ENCODE measurements at regions not wholly inside any gene's neighbourhood (a gene's known extent, or its start where the extent isn't known, plus 50 kb on each side); places are given as distances from the start of the nearest gene placed in this dataset.
"Not testable (repeated sequence)": the region's sequence is repeated elsewhere in the genome, so short reads cannot be mapped to it uniquely, and the experiment has no call there.

GRCh38 chr13:80727321-80727975 lies 386.5 kb upstream of the SPRY2 start:
- DNase-seq, result no peak

GRCh38 chr13:80726868-80727267 lies 385.9 kb upstream of the SPRY2 start:
- DNase-seq, result no peak

GRCh38 chr13:80721689-80722088 lies 380.8 kb upstream of the SPRY2 start:
- no peak for DNase-seq

GRCh38 chr13:80718970-80719369 lies 378.0 kb upstream of the SPRY2 start:
- DNase-seq, result no peak

- DNase-seq, result no peak
Measured at GRCh38 chr13:80717776-80718175, 376.9 kb upstream of the SPRY2 start.

- DNase-seq, result no peak
Measured at GRCh38 chr13:80716610-80717081, 375.7 kb upstream of the SPRY2 start.

GRCh38 chr13:80712026-80712425 lies 371.1 kb upstream of the SPRY2 start:
- no peak for DNase-seq

- DNase-seq, result no peak
Measured at GRCh38 chr13:80708791-80709190, 367.9 kb upstream of the SPRY2 start.

GRCh38 chr13:80707000-80707983 lies 366.4 kb upstream of the SPRY2 start:
- no peak for DNase-seq

GRCh38 chr13:80706164-80706471 lies 365.2 kb upstream of the SPRY2 start:
- no peak for DNase-seq

- no peak for DNase-seq
Measured at GRCh38 chr13:80705371-80706163, 364.6 kb upstream of the SPRY2 start.

- DNase-seq, result no peak
Measured at GRCh38 chr13:80704369-80704768, 363.4 kb upstream of the SPRY2 start.

- DNase-seq, result no peak
Measured at GRCh38 chr13:80695841-80696240, 354.9 kb upstream of the SPRY2 start.

GRCh38 chr13:80691814-80692213 lies 350.9 kb upstream of the SPRY2 start:
- DNase-seq, result not testable (repeated sequence)

GRCh38 chr13:80690208-80690607 lies 349.3 kb upstream of the SPRY2 start:
- DNase-seq, result no peak

- no peak for DNase-seq
Measured at GRCh38 chr13:80688593-80688992, 347.7 kb upstream of the SPRY2 start.

- DNase-seq, result no peak
Measured at GRCh38 chr13:80685942-80686341, 345.0 kb upstream of the SPRY2 start.

- DNase-seq, result no peak
Measured at GRCh38 chr13:80684217-80684991, 343.5 kb upstream of the SPRY2 start.

GRCh38 chr13:80680786-80681366 lies 339.9 kb upstream of the SPRY2 start:
- no peak for DNase-seq

- no peak for DNase-seq
Measured at GRCh38 chr13:80679423-80679822, 338.5 kb upstream of the SPRY2 start.

- no peak for DNase-seq
Measured at GRCh38 chr13:80677227-80677626, 336.3 kb upstream of the SPRY2 start.

- not testable (repeated sequence) for DNase-seq
Measured at GRCh38 chr13:80675442-80675841, 334.5 kb upstream of the SPRY2 start.

All from DMS79 treated with DMSO at 0.1 percent for 48 hours (cell line).